Spinal cord (tissue), 9 donors: ENCODE measurements at regions not wholly inside any gene's neighbourhood (a gene's known extent, or its start where the extent isn't known, plus 50 kb on each side); places are given as distances from the start of the nearest gene placed in this dataset.

Experiments used
- DNase-seq, 6 donors: peaks; one replicate each; pipeline versions ENCODE4 v3.0.0 to v3.0.0-alpha.2; 2013 to 2015; ENCODE audit warnings: low spot score in 6 of 6, low read depth in 4 of 6
- H3K27ac ChIP-seq: one replicate; pipeline ENCODE4 v1.5.1; 2013; ENCODE audit warnings: low read depth, low read length, control low read depth
- H3K27me3 ChIP-seq: one replicate; pipeline ENCODE4 v1.6.1; 2013; ENCODE audit warnings: low read length; ENCODE audit not compliant: control insufficient read depth, insufficient read depth
- H3K36me3 ChIP-seq: one replicate; pipeline ENCODE4 v1.6.1; 2013; ENCODE audit warnings: low read length; ENCODE audit not compliant: control insufficient read depth, insufficient read depth
- H3K4me1 ChIP-seq: one replicate; pipeline ENCODE4 v1.6.1; 2013; ENCODE audit warnings: low read length; ENCODE audit not compliant: control insufficient read depth, insufficient read depth
- H3K4me3 ChIP-seq: one replicate; pipeline ENCODE4 v1.5.1; 2013; ENCODE audit warnings: low read depth, low read length, control low read depth
- H3K9me3 ChIP-seq: one replicate; pipeline ENCODE4 v1.6.1; 2013; ENCODE audit warnings: low read length; ENCODE audit not compliant: control insufficient read depth, insufficient read depth
- WGBS: methylation state at CpG from one replicate; pipeline ENCODE4 v1.1.5; 2013; ENCODE audit warnings: missing lambda C conversion rate; ENCODE audit not compliant: insufficient coverage; 5-methylcytosine and 5-hydroxymethylcytosine counted together
- donor health status: healthy.

DNA sequence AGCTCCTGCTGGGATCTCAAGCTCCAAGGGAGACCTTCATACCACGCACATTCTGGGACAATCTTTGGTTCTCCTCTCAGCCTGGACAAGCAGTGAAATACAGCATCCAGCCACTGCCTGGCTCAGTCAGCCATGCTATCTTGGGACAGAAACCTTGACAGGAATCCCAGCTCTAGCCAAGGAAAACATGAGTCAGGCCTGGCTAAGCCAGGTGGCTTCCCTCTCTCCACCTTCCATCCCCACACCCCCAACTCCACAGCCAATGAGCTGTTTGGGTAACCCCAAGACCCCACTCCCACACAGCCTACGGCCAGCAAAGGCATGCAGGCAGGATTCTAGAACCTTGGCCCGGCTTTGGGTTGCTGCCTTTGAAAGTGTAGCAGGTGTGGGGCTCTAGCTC lies 64.9 kb downstream of the MCFD2 start:
- no peak for DNase-seq
- Histone ChIP-seq H3K4me1 (peaks cover 43% of the 10 kb centered on the region), H3K27me3 (no peaks in the 10 kb centered on the region), H3K27ac (peak overlapping the region; percentile 79), H3K4me3 (no peak overlapping the region), H3K9me3 (no peaks in the 10 kb centered on the region), H3K36me3 (peaks cover 3% of the 10 kb centered on the region)
- 88% methylated on average over 2 of the region's 3 CpGs for WGBS

DNA sequence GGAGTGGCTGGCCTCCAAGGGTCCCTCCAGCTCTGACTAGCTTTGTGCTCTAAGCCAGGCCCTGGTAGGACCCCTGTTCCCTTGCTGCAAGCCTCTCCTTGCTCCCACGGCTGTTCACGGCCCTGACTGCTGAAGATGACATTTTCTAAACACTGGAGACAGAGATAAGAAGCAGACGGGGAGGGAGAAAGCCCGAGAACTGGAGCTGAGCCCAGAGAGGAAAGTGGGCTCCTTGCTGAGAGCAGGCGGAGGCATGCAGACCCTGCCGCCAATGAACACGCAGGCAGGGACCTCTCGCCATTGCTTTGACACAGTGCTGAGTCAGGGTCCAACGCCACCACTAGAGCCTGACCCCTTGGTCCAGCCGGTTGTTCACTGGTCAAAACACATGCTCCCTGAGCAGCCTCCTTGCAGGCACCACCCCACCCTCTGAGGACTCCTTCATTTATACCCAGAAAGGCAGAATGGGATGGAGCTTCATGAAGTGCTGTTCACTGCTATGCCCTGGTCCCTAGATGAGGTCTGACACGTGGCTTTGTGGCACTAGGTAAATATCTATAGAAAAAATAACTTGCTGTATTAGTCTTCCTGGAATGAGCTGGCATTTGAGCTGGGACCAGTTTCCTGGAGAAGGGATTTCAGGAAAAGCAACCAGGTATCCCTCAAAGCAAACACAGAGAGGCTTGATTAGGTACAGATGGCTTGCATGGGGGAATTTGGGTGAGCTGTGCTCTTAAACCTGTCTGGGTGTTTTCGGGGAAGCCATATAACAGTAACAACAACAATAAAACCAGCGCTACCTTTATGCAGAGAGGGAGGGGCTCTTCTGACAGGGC lies 65.7 kb downstream of the MCFD2 start:
- Histone ChIP-seq H3K36me3 (peaks cover 3% of the 10 kb centered on the region), H3K27ac (peak overlapping the region; percentile 79), H3K9me3 (no peaks in the 10 kb centered on the region), H3K4me1 (peaks cover 48% of the 10 kb centered on the region), H3K27me3 (no peaks in the 10 kb centered on the region), H3K4me3 (no peak overlapping the region)
- 34% methylated on average over 13 of the region's 13 CpGs for WGBS
- peak in 2 of 6 donors; percentile 54 to 85 for DNase-seq

DNA sequence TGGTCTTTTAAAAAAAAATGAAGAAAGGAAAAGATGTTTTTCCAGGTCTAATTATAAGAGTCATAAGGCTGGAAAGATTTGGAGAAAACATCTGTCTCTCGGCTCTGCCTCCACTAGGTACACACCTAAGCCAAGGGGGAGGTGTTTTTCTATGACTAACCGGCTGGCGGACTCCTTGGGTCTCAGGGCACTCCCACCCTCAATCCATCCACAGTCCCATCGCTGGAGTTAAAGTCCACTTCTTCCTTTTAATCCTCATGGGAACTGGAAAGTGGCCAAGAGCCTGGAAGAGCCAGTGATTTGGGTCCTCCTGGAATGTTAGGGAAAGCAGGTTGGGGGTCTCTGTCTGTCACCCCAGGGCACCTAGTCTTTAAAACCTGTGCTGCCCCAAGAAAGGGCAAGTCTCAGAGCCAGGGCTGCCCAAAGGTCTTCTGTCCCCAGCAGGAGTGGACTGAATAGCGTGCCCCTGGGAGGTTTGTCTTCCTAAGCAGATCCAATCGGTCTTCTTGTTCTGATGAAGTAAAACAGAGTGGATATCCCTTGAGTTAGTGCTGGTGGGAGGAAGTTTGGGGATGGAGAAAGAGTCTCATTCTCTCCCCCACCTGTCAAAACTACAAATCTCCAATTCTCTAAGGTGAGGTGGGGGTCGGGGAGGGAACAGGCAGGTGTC lies 66.4 kb downstream of the MCFD2 start:
- H3K27ac ChIP-seq: peak overlapping the region; percentile 79
- peaks cover 44% of the 10 kb centered on the region for H3K4me1 ChIP-seq
- 79% methylated on average over 2 of the region's 7 CpGs for WGBS

DNA sequence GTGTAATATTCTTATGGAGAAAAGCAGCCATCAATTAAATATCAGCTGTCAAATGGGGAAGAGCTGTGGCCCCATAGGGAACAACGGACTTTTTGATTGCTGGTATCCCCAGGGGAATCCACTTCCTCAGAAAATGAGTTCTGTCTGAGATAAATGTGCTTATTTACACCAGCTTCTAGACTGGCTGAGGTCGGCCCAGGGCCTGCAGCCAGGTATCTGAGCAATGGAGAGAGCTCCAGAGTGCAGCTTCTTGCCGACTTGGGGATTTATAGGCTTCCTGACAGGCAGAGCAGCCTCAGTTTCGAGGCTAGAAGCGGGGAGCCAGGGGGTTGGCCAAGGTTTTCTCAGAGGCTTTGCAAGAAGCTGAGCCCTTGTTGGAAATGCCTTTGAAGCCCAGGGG lies 67.2 kb downstream of the MCFD2 start:
- H3K27me3 ChIP-seq: no peaks in the 10 kb centered on the region
- no peaks in the 10 kb centered on the region for H3K9me3 ChIP-seq
- DNase-seq: peak in 4 of 6 donors; percentile 30 to 68 (median 49)
- peaks cover 44% of the 10 kb centered on the region for H3K4me1 ChIP-seq
- H3K36me3 ChIP-seq: peaks cover 3% of the 10 kb centered on the region
- H3K4me3 ChIP-seq: no peak overlapping the region
- WGBS: 25% methylated on average over 5 of the region's 5 CpGs
- peak overlapping the region; percentile 79 for H3K27ac ChIP-seq

More for the DNA sequence above, 66.4 kb downstream of the MCFD2 start:
- no peaks in the 10 kb centered on the region for H3K27me3 ChIP-seq
- H3K36me3 ChIP-seq: peaks cover 3% of the 10 kb centered on the region
- H3K9me3 ChIP-seq: no peaks in the 10 kb centered on the region
- no peak overlapping the region for H3K4me3 ChIP-seq
- DNase-seq: no peak

DNA sequence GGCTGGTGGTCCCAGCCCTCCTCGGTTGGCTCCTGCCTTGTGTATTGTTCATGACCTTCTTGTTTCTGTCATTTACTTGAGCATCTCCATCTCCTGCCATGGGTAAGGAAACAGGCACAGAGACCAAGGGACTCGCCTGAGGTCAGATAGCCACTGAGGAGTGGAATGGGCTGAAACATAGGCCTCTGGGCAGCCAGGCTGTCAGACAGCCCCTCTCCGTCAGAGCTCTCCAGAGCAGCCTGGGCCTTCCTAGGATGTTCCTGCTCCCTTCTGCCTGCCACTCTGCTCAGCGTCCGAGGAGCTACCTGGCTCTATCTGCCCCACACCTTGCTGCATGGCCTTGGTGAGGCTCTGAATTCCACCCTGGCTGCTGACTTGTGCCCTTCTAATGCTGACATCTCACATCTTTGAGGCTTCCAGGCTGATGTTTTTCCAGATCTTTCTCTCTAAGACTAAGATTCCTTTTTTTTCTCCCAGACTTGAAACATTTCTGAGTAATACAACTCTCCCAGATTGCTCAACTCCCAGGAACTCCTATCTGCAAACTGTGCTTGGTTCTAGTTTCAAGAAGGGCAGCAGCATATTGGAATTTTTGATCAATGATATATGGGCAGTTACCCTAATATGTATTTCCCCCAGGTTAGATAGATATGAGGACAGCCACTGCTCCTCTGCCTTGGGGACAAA lies 67.7 kb downstream of the MCFD2 start:
- peaks cover 3% of the 10 kb centered on the region for H3K36me3 ChIP-seq
- 71% methylated on average over 5 of the region's 5 CpGs for WGBS
- H3K9me3 ChIP-seq: no peaks in the 10 kb centered on the region
- peaks cover 44% of the 10 kb centered on the region for H3K4me1 ChIP-seq
- no peaks in the 10 kb centered on the region for H3K27me3 ChIP-seq
- H3K4me3 ChIP-seq: no peak overlapping the region
- H3K27ac ChIP-seq: peak overlapping the region; percentile 79
- no peak for DNase-seq

DNA sequence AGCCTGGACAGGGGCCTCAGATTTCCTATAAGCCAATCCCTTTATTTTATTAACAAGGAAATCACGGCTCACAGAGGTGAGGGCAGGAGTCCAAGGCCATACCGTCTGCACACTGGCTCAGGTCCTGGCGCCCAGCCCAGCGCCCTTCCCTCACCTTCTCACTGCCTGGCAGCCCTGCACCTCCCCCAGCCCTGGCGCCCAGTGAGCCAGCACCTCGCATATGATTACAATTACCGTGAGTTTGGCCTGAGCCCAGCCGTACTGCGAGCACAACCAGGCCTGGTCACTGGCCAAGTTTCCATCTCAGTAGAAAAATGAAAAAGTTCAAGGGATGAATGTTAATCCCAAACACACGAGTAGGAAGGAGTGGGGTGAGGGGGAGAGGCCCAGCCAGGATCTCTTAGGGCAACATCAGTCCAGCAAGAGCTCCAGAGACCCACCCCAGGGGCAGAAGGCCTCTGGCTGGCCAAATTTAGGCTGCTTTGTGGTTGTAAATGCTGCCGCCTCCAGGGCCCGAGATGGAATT lies 68.4 kb downstream of the MCFD2 start:
- DNase-seq: peak in 5 of 6 donors; percentile 35 to 92 (median 55)
- 45% methylated on average over 7 of the region's 12 CpGs for WGBS
- peaks cover 3% of the 10 kb centered on the region for H3K36me3 ChIP-seq

DNA sequence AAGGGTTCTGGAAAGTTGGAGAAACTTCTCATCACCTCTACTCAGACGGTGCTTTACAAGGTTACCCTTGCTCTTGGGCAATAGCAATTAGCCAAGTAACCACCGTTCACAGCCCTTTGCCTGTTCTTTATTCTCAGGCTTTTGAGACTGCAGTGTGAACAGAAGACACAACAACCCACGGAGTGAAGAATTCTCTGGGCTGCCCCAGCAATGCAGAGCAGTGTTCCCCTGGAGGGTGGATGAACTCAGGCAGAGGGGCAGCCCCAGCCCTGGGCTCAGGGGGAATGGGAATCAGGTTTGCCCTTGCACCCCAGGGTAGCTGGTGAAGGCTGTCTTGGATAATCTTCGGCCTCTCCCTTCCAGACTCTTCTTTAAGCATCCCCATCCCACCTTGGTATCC lies 69.1 kb downstream of the MCFD2 start:
- no peak overlapping the region for H3K4me3 ChIP-seq
- no peaks in the 10 kb centered on the region for H3K27me3 ChIP-seq
- H3K4me1 ChIP-seq: peaks cover 44% of the 10 kb centered on the region
- no peak for DNase-seq
- peaks cover 3% of the 10 kb centered on the region for H3K36me3 ChIP-seq
- 63% methylated on average over 3 of the region's 4 CpGs for WGBS
- peak overlapping the region; percentile 79 for H3K27ac ChIP-seq
- H3K9me3 ChIP-seq: no peaks in the 10 kb centered on the region

More for the DNA sequence above, 68.4 kb downstream of the MCFD2 start:
- Histone ChIP-seq H3K9me3 (no peaks in the 10 kb centered on the region), H3K4me1 (peaks cover 44% of the 10 kb centered on the region), H3K4me3 (no peak overlapping the region), H3K27ac (peak overlapping the region; percentile 79), H3K27me3 (no peaks in the 10 kb centered on the region)

DNA sequence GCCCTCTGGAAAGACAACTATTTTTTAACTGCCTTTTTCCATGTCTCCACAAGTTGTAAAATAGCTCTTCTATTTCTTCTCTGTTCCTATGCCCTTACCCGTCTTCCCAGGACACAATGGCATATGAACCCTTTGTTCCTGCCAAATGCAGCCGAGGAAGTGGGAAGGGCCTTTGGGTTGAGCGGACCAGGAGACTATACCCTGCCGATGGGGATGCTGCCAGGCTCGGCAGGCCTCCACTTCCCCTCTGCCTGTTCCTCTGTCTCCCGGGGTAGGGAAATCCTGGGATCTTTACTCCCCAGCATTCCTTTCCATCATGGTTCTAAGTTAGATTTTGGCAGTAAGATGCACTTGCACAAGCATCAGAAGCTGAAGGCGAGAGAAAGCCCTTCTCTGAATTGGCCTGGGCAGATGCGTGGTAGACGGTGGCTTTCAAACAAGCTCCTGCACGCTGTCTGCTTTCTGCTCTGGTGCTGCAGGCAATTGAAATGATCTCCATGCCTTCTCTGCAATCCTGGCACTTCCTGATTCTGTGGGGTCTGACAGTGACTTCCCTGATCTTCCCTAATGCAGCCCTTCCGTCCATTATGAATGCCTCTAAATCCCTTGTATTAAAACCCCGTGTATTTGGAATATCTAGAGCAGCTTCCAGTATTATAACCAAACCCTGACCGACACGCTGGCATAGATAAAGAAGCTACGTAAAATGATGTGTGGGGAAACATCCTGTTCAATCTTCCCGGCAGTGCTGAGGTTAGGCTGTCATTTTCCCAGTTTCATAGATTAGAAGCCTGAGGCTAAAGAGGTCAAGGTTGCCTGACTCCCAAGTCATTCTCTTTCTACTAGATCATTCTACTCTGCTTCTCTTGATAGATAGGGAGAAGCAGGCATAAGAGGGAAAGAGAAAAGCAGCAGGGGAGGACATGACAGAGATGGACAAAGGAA lies 69.8 kb downstream of the MCFD2 start:
- no peaks in the 10 kb centered on the region for H3K27me3 ChIP-seq
- H3K4me3 ChIP-seq: no peak overlapping the region
- 82% methylated on average over 5 of the region's 16 CpGs for WGBS
- peak overlapping the region; percentile 79 for H3K27ac ChIP-seq
- DNase-seq: no peak
- H3K9me3 ChIP-seq: no peaks in the 10 kb centered on the region
- H3K36me3 ChIP-seq: peaks cover 3% of the 10 kb centered on the region
- peaks cover 44% of the 10 kb centered on the region for H3K4me1 ChIP-seq

DNA sequence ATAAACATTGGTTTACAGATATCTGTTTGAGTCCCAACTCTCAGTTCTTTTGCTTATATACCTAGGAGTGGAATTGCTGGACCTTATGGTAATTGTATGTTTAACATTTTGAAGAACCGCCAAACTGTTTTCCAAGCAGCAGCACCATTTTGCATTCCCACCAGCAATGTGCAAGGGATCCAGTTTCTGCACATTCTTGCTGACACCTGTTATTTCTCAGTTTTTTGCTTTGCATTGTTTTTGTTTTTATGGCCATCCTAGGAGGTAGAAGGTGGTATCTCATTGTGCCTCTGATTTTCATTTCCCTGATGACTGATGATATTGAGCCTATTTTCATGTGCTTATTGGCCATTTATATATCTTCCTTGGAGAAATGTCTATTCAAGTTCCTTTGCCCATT lies 71.2 kb downstream of the MCFD2 start:
- WGBS: no CpG with 5 or more reads among the region's 1 CpG
- H3K36me3 ChIP-seq: peaks cover 3% of the 10 kb centered on the region
- no peaks in the 10 kb centered on the region for H3K9me3 ChIP-seq
- no peaks in the 10 kb centered on the region for H3K27me3 ChIP-seq
- DNase-seq: no peak
- H3K27ac ChIP-seq: no peak overlapping the region
- H3K4me1 ChIP-seq: peaks cover 38% of the 10 kb centered on the region
- no peak overlapping the region for H3K4me3 ChIP-seq
